ENCODE measurements at regions not wholly inside any gene's neighbourhood (a gene's known extent, or its start where the extent isn't known, plus 50 kb on each side); places are given as distances from the start of the nearest gene placed in this dataset.

DNA sequence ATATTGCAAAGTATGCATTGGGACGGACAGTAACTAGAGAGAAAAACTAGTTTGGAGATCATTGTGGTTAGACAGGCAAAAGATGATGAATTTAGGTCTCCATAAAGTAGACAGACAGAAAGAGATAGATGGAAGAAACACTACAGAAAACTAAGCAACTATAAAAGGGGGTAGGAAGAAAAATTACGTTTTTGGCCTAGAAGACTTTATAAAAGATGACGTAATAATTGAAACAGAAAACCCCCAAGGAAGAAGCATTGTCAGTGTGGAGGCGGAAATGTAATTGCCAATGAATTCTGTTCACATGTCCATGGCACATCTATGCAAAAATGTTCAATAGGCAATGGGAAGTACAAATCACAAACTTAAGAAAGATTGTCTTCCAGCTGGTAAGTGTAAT is 1211.5 kb upstream of the ZEB2 start:
- no peak overlapping the region for H3K4me3 ChIP-seq (ENCODE audit: low read depth, low read length)
- TF ChIP-seq CTCF (conservative IDR thresholded peaks at IDR 0.05; ENCODE audit: low read depth, low read length), result no peak
- DNase-seq (ENCODE audit: low read depth), result no peak

DNA sequence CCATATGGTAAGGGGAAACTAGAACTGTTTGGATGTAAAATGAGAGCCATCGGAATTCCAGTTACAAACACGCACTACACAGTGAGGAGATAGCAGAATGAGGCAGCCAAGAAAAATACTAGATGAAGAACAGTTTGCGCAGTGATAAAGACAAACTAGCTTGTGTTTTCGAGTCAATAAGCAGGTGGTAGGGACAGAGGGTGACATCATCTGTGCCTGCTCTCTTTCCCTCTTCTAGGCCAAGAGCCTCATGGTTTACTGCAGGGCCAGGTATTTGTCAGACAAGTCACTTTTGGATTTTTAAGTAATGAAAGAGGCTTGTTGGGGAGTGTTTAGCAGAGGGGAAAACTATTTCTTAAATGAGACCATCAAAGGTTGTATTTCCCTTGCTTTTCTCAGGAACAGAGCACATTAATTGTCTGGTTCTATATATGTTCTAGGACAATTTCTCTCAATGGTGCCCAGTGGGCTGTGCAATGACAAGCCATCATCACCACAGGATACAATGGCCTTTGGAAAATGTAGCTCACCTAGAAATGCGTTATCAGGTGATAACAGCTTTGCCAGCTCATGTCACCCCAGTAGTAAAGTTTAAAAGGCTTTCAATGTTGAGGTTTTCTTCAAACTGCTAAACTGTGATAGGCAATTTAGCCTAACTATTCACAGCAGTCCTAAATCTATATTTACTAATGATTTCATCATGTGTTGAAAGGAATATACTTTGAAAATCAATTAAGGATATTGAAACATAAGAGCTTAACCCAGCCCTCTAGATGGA is 1210.3 kb upstream of the ZEB2 start:
- H3K4me3 ChIP-seq (ENCODE audit: low read depth, low read length), result no peak overlapping the region
- TF ChIP-seq CTCF (conservative IDR thresholded peaks at IDR 0.05; ENCODE audit: low read depth, low read length), result no peak
- DNase-seq (ENCODE audit: low read depth), result no peak

DNA sequence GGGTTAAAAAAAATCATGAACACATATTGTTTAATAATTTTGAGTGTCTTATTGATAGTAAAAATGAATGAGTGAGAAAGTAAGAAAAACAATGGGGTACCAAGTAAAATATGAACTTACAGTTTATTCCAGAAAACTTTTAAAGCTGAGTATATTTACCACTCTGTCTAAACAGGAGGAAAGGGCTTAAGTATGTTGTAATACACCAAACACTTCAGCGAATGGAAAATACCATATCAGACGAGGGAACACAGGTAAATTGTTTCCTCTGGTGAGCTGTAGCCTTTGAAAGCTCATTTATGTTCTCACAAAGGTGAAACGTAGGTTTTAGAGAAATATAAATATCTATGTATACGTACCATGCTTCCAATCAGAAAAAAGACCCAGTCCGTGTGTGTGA is 1209.6 kb upstream of the ZEB2 start:
- TF ChIP-seq CTCF (conservative IDR thresholded peaks at IDR 0.05; ENCODE audit: low read depth, low read length), result no peak
- DNase-seq (ENCODE audit: low read depth), result no peak
- H3K4me3 ChIP-seq (ENCODE audit: low read depth, low read length), result no peak overlapping the region

GRCh38 chr2:145728511-145728910 is 1208.6 kb upstream of the ZEB2 start:
- no peak overlapping the region for H3K4me3 ChIP-seq (ENCODE audit: low read depth, low read length)
- DNase-seq (ENCODE audit: low read depth), result no peak
- no peak for TF ChIP-seq CTCF (conservative IDR thresholded peaks at IDR 0.05; ENCODE audit: low read depth, low read length)

GRCh38 chr2:145725876-145726275 is 1206.0 kb upstream of the ZEB2 start:
- no peak for DNase-seq (ENCODE audit: low read depth)
- no peak overlapping the region for H3K4me3 ChIP-seq (ENCODE audit: low read depth, low read length)
- TF ChIP-seq CTCF (conservative IDR thresholded peaks at IDR 0.05; ENCODE audit: low read depth, low read length), result no peak

- no peak for TF ChIP-seq CTCF (conservative IDR thresholded peaks at IDR 0.05; ENCODE audit: low read depth, low read length)
- DNase-seq (ENCODE audit: low read depth), result no peak
- H3K4me3 ChIP-seq (ENCODE audit: low read depth, low read length), result no peak overlapping the region
Observed at GRCh38 chr2:145724311-145724898, 1204.5 kb upstream of the ZEB2 start.

- H3K4me3 ChIP-seq (ENCODE audit: low read depth, low read length), result no peak overlapping the region
- no peak for TF ChIP-seq CTCF (conservative IDR thresholded peaks at IDR 0.05; ENCODE audit: low read depth, low read length)
- no peak for DNase-seq (ENCODE audit: low read depth)
Observed at GRCh38 chr2:145723872-145724271, 1204.0 kb upstream of the ZEB2 start.
